BLaER1 treated with 17β-estradiol and CSF1 and Interleukin-3, amounts not matched to agents 10 nM and 100 nM (cell line): ENCODE measurements at regions not wholly inside any gene's neighbourhood (a gene's known extent, or its start where the extent isn't known, plus 50 kb on each side); places are given as distances from the start of the nearest gene placed in this dataset.

Experiments
- H3K27ac ChIP-seq, 11 experiments: shearing (Covaris generic); formaldehyde crosslinking; 2 replicates each; pipeline ENCODE4 v1.8.1; 2022
- H3K27me3 ChIP-seq, 11 experiments: shearing (Covaris generic); formaldehyde crosslinking; 2 replicates each; pipeline ENCODE4 v1.8.1; 2022
- H3K36me3 ChIP-seq, 11 experiments: shearing (Covaris generic); formaldehyde crosslinking; 2 replicates each; pipeline ENCODE4 v1.8.1; 2022
- H3K4me1 ChIP-seq, 10 experiments: shearing (Covaris generic); formaldehyde crosslinking; 2 replicates each; pipeline ENCODE4 v1.8.1; 2022
- H3K4me2 ChIP-seq, 11 experiments: shearing (Covaris generic); formaldehyde crosslinking; 2 replicates each; pipeline ENCODE4 v1.8.1; 2022
- H3K4me3 ChIP-seq, 10 experiments: shearing (Covaris generic); formaldehyde crosslinking; 2 replicates each; pipeline ENCODE4 v1.8.1; 2022
- H3K9ac ChIP-seq, 11 experiments: shearing (Covaris generic); formaldehyde crosslinking; 2 replicates each; pipeline ENCODE4 v1.8.1; 2022
- H3K9me3 ChIP-seq, 11 experiments: shearing (Covaris generic); formaldehyde crosslinking; replicated peaks in 1 of 11; 2 replicates each; pipeline ENCODE4 v1.8.1; 2022
- H4K20me1 ChIP-seq, 11 experiments: shearing (Covaris generic); formaldehyde crosslinking; 2 replicates each; pipeline ENCODE4 v1.8.1; 2022
- Cebpa-rat ChIP-seq, 11 experiments: shearing (Covaris generic); IDR thresholded peaks; 2 replicates each; pipeline ENCODE4 v1.8.1; 2022

DNA sequence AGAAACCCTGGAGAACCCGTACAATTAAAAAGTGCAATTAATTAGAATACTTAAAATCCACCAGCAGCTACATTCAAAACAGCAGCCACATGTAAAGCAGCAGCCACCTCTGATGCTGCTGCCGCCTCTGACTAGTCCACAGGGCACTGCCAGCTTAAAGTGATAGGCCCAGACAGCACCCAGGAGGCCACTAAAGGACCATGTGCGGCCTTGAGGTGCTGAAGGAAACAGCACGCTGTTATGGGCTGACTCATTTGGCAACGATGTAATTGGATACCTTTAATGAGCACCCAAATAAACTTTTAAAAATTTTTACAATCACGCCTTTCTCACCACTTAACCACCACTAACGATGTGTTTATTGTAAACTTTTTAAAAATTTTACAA lies 209.3 kb upstream of the NCKAP5 start:
- Histone ChIP-seq H3K27ac (no peak overlapping the region), H4K20me1 (no peaks in the 10 kb centered on the region), H3K36me3 (no peaks in the 10 kb centered on the region), H3K4me2 (no peak overlapping the region), H3K9ac (no peak overlapping the region), H3K27me3 (no peaks in the 10 kb centered on the region), H3K4me3 (no peak overlapping the region), H3K9me3 (no peaks in the 10 kb centered on the region), H3K4me1 (no peaks in the 10 kb centered on the region)
- TF ChIP-seq Cebpa-rat (IDR thresholded peaks at IDR 0.05), result no peak

DNA sequence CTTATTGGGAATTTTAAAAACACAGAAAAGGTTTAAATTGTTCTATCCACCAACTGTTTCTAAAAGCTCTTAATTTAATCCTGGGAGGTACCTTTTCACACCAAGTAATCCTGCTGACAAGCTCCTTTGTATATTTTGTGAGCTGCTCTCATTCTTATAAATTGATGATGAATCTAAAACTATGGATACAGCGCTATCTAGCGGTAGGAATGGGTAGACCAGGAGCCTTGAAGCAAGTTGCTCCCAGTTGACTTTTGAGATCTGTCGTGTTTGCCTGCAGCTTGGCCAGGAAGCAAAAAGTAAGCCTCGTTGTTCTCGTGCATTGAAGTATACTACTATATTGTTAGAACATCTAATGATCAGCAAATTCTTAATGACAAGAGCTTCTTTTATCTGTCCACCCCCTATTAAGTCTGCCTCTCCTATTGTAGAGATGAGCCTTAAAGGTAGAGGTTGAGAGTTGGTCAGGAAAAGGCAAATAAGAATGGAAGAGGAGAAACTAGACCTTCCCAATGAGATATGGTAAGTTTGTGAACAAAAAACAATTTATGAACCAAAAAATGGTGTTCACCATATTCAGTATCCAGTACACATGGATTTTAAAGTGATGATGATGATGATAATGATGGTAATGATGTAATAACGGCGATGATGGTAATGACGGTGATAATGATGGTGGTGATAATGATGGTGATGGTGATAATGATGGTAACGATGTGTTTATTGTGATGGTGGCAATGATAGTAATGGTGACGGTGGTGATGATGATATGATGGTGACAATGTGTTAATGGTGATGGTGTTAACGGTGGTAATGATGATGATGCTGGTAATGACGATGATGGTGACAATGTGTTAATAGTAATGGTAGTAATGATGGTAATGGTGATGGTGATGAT lies 212.1 kb upstream of the NCKAP5 start:
- Histone ChIP-seq H3K9ac (no peak overlapping the region), H4K20me1 (no peaks in the 10 kb centered on the region), H3K9me3 (peaks cover 0 to 1% (median 0%) of the 10 kb centered on the region in 11 experiments; a peak in 3 of 22 replicates), H3K4me2 (no peak overlapping the region), H3K36me3 (no peaks in the 10 kb centered on the region), H3K27me3 (no peaks in the 10 kb centered on the region), H3K27ac (no peak overlapping the region), H3K4me1 (no peaks in the 10 kb centered on the region), H3K4me3 (no peak overlapping the region)
- no peak for TF ChIP-seq Cebpa-rat (IDR thresholded peaks at IDR 0.05)

DNA sequence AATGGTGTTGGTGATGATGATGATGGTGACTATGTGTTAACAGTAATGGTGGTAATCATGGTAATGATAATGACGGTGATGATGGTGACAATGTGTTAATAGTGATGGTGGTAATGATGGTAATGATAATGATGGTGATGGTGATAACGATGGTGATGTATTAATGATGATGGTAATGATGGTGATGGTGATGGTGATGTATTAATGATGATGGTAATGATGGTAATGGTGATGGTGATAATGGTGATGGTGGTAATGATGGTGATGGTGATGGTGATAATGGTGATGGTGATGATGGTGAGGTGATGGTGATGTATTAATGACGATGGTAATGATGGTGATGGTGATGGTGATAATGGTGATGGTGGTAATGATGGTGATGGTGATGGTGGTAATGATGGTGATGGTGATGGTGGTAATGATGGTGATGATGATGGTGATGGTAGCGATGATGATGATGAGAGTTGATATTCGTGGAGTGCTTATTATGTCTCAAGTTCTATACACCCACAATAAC lies 212.8 kb upstream of the NCKAP5 start:
- Histone ChIP-seq H3K9me3 (peaks cover 0 to 8% (median 5%) of the 10 kb centered on the region in 11 experiments; a peak in 12 of 22 replicates), H3K27ac (no peak overlapping the region), H3K36me3 (no peaks in the 10 kb centered on the region), H3K4me1 (no peaks in the 10 kb centered on the region), H3K4me2 (no peak overlapping the region), H3K27me3 (no peaks in the 10 kb centered on the region), H3K4me3 (no peak overlapping the region), H4K20me1 (no peaks in the 10 kb centered on the region), H3K9ac (no peak overlapping the region)
- no peak for TF ChIP-seq Cebpa-rat (IDR thresholded peaks at IDR 0.05)

DNA sequence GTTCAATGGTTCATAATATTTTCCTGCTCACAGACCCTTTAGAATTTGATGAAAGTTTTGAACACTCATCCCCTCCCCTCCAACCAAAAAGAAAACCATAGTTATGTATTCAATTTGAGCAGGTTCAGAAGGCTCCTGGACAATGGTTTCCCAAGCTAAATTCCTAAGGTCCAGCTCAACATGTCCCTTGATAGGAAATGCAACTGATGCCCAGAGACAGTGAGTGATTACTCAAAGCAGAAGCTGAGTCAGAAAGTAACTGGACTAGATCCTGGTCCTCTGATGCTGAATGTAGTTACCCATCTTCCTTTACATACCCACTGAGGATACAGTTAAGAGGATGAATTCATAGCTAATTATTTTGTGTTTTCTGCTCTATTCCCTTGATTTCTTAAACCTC lies 218.9 kb upstream of the NCKAP5 start:
- Histone ChIP-seq H4K20me1 (no peaks in the 10 kb centered on the region), H3K36me3 (no peaks in the 10 kb centered on the region), H3K27me3 (no peaks in the 10 kb centered on the region), H3K4me2 (no peak overlapping the region), H3K4me3 (no peak overlapping the region), H3K4me1 (no peaks in the 10 kb centered on the region), H3K27ac (no peak overlapping the region), H3K9me3 (peaks cover 0 to 12% (median 10%) of the 10 kb centered on the region in 11 experiments; a peak in 12 of 22 replicates), H3K9ac (no peak overlapping the region)
- no peak for TF ChIP-seq Cebpa-rat (IDR thresholded peaks at IDR 0.05)

DNA sequence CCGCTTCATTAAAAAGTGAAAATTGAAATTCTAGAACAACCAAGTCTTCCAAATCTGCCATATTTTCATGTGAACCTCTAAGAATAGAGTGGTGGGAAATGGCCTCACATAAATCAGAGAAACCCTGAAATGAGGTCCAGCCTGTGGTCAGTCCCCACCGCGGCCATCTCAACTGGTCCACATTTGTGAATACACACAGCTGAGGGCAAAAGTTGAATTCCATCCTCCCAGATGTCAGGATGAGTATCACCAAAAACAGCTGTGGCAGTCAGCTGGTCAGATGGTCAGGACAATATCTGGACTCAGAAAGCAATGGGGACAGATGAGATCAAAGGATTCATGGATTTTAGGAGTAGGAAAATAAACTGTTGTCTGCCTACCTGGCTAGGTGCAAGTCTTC lies 219.4 kb upstream of the NCKAP5 start:
- Histone ChIP-seq H3K4me1 (no peaks in the 10 kb centered on the region), H3K4me2 (no peak overlapping the region), H3K27me3 (no peaks in the 10 kb centered on the region), H3K27ac (no peak overlapping the region), H3K4me3 (no peak overlapping the region), H3K9ac (no peak overlapping the region), H3K36me3 (no peaks in the 10 kb centered on the region), H3K9me3 (peaks cover 0 to 12% (median 10%) of the 10 kb centered on the region in 11 experiments; a peak in 13 of 22 replicates), H4K20me1 (no peaks in the 10 kb centered on the region)
- TF ChIP-seq Cebpa-rat (IDR thresholded peaks at IDR 0.05), result no peak

DNA sequence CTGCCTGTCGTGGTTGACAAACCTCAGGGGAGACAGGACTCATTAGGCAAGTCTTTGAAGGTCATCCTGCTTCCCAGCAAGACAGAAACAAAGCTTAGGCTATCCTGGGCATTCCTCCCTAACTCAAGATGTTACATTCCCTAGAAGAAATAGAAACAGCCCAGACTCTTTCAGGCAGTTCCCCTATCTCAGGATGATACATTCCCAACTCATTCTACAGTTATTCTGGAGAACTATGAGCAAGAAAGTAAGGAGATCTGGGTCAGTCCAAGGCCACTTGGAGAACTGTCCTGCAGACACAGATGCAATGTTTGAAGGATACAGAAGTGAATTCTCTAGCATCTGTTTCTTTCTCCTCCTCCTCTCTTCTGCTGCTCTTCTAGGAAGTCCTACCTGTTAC lies 220.1 kb upstream of the NCKAP5 start:
- Histone ChIP-seq H3K9me3 (peaks cover 0 to 15% (median 10%) of the 10 kb centered on the region in 11 experiments; a peak in 15 of 22 replicates), H3K36me3 (no peaks in the 10 kb centered on the region), H3K4me3 (no peak overlapping the region), H3K4me2 (no peak overlapping the region), H3K4me1 (no peaks in the 10 kb centered on the region), H3K27ac (no peak overlapping the region), H3K27me3 (no peaks in the 10 kb centered on the region), H4K20me1 (no peaks in the 10 kb centered on the region), H3K9ac (no peak overlapping the region)
- no peak for TF ChIP-seq Cebpa-rat (IDR thresholded peaks at IDR 0.05)

DNA sequence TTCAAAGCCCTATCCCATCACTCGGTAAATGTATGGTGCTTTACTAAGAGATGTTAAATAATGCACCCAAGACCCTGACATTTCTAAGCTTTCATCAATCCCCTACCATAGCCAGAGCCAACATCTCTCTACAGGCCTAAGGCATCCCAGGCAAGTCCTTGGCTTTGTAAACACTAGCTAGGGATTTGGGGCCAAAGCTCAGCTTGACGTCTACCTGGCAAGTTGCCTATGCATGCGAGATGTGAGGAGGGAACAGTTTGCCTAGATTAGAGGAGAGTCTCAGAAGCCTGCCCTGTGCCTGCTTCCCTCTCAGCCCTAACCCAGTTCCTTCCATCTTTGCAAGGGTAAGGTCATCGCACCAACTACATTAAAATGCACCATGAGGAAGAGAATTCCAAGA lies 221.5 kb upstream of the NCKAP5 start:
- Histone ChIP-seq H3K27me3 (no peaks in the 10 kb centered on the region), H3K36me3 (no peaks in the 10 kb centered on the region), H4K20me1 (no peaks in the 10 kb centered on the region), H3K9ac (no peak overlapping the region), H3K4me1 (no peaks in the 10 kb centered on the region), H3K9me3 (peaks cover 11 to 28% (median 24%) of the 10 kb centered on the region in 11 experiments), H3K4me3 (no peak overlapping the region), H3K27ac (no peak overlapping the region), H3K4me2 (no peak overlapping the region)
- no peak for TF ChIP-seq Cebpa-rat (IDR thresholded peaks at IDR 0.05)

DNA sequence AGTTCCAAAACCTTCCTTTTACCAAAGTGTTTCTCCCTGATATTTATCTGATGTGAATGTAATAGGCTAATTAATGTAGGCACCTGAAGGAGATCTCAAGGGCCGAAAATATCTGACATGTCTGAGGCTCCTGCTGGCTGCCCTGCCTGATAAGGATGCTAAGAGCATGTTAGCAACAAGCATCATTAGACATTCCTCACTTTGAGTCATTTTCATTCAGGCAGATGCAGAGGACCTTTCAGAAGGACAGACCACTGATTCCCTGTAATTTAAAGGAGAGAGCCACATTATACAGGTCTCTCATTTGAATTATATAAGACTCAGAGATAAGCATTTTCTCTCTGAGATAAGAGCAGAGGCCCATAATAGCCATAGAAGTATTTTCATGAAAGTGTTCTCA lies 222.4 kb upstream of the NCKAP5 start:
- Histone ChIP-seq H3K4me1 (no peaks in the 10 kb centered on the region), H3K4me3 (no peak overlapping the region), H3K27me3 (no peaks in the 10 kb centered on the region), H4K20me1 (no peaks in the 10 kb centered on the region), H3K27ac (no peak overlapping the region), H3K36me3 (no peaks in the 10 kb centered on the region), H3K9ac (no peak overlapping the region), H3K9me3 (peaks cover 18 to 30% (median 24%) of the 10 kb centered on the region in 11 experiments), H3K4me2 (no peak overlapping the region)
- no peak for TF ChIP-seq Cebpa-rat (IDR thresholded peaks at IDR 0.05)

DNA sequence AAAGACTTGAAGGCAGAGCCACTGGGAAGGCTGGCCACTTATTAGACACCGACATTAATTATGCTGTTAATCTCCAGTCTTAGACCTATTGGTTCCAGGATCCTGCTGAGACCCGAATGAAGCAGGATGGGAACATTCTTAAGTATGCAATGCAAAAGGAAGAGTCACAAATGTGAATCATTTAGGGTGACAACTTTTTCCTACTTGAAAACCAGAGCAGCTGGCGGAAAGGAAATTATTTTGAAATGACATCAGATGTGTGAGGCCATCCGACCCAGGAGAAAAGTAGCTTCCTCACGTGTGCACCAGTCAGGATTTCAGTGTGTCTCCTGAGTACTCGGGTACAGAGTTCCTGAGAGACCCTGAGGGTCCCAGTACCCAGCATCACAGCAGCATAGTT lies 222.9 kb upstream of the NCKAP5 start:
- Histone ChIP-seq H3K27ac (no peak overlapping the region), H3K4me2 (no peak overlapping the region), H3K9ac (no peak overlapping the region), H3K9me3 (peaks cover 17 to 25% (median 21%) of the 10 kb centered on the region in 11 experiments), H3K4me1 (no peaks in the 10 kb centered on the region), H4K20me1 (no peaks in the 10 kb centered on the region), H3K27me3 (no peaks in the 10 kb centered on the region), H3K4me3 (no peak overlapping the region), H3K36me3 (no peaks in the 10 kb centered on the region)
- no peak for TF ChIP-seq Cebpa-rat (IDR thresholded peaks at IDR 0.05)

DNA sequence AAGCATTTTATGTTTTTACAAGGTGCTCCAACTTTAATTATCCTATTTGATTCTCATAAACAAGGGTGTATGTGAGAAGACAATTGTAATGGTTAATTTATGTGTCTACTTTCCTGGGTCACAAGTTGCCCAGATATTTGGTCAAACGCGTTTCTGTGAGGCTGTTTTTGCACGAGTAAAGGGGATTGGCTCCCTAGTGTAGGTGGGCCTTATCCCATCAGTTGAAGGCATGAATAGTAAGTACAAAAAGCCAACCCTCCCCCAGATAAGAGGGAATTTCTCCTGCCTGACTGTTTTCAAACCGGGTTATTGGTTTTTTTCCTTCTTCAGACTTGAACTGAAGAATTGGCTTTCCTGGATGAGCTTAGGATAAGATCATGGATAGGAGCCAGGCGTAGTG lies 224.0 kb upstream of the NCKAP5 start:
- H3K27me3 ChIP-seq, result no peaks in the 10 kb centered on the region
- peaks cover 14 to 32% (median 26%) of the 10 kb centered on the region in 11 experiments for H3K9me3 ChIP-seq
- H4K20me1 ChIP-seq, result no peaks in the 10 kb centered on the region
- TF ChIP-seq Cebpa-rat (IDR thresholded peaks at IDR 0.05), result no peak
- H3K4me3 ChIP-seq, result no peak overlapping the region
- no peak overlapping the region for H3K9ac ChIP-seq
- H3K4me1 ChIP-seq, result no peaks in the 10 kb centered on the region
- no peak overlapping the region for H3K27ac ChIP-seq
- no peak overlapping the region for H3K4me2 ChIP-seq
- H3K36me3 ChIP-seq, result no peaks in the 10 kb centered on the region
